GM12864 (cell line): ENCODE measurements at regions not wholly inside any gene's neighbourhood (a gene's known extent, or its start where the extent isn't known, plus 50 kb on each side); places are given as distances from the start of the nearest gene placed in this dataset.
"Not testable (repeated sequence)": the region's sequence is repeated elsewhere in the genome, so short reads cannot be mapped to it uniquely, and the experiment has no call there.

Source experiments
- DNase-seq: peaks from one replicate; pipeline ENCODE4 v3.0.0-alpha.2; 2011; ENCODE audit warnings: low read depth
- H3K4me3 ChIP-seq: 2 replicates; pipeline ENCODE4 v1.5.1; 2011; ENCODE audit warnings: mild to moderate bottlenecking, low read depth, low read length, control low read depth
- CTCF ChIP-seq: IDR thresholded peaks from 2 replicates; pipeline ENCODE4 v1.5.1; 2011; ENCODE audit warnings: low read depth, mild to moderate bottlenecking, moderate library complexity, low read length, control low read depth, inconsistent platforms; ENCODE audit errors: missing control alignments

- no peak for TF ChIP-seq CTCF
- DNase-seq: no peak
- no peak overlapping the region for H3K4me3 ChIP-seq
Observed at GRCh38 chr14:41277450-41277849, 329.2 kb upstream of the LRFN5 start.

- no peak for DNase-seq
- TF ChIP-seq CTCF: no peak
- no peak overlapping the region for H3K4me3 ChIP-seq
Observed at GRCh38 chr14:41257476-41257875, 349.2 kb upstream of the LRFN5 start.

GRCh38 chr14:41235466-41235865, 371.2 kb upstream of the LRFN5 start:
- no peak for DNase-seq
- TF ChIP-seq CTCF: no peak
- H3K4me3 ChIP-seq: no peak overlapping the region

- no peak for DNase-seq
- no peak overlapping the region for H3K4me3 ChIP-seq
- TF ChIP-seq CTCF: no peak
Observed at GRCh38 chr14:41230683-41231082, 376.0 kb upstream of the LRFN5 start.

DNA sequence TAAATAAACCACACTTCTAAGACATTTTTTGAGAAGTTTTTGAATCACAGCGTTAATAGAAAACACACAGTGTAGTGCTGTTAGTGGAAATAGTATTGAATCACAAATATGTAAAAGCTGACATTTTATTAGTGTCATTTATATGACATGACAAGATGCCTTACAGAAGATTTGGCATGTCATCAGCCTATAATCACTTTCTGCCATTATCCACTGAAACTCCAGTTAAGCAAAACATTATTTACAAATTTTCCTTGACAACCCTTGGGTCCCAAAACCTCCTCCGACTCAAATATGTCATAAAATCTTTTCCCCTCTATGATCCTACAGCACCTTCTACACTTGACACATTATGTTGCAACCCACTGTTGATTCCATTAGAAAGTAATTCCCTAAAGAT, 376.9 kb upstream of the LRFN5 start:
- DNase-seq: no peak
- no peak for TF ChIP-seq CTCF
- H3K4me3 ChIP-seq: no peak overlapping the region

- H3K4me3 ChIP-seq: no peak overlapping the region
- no peak for DNase-seq
- TF ChIP-seq CTCF: no peak
Observed at GRCh38 chr14:41225433-41225832, 381.2 kb upstream of the LRFN5 start.

DNA sequence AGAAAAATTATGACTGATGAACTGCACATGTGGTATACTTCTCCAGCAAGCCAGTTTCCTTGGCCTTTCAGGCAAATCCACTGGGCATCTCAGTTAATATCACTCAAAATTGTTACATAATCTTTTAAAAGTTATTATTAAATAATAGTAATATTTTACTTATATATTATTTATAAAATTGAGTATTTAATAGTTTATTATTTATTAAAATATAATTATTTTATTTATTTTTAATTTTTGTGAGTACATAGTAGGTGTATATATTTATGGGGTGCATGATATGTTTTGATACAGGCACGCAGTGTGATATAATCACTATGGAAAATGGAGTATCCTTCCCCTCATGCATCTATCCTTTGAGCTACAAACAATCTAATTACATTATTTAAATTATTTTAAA, 384.1 kb upstream of the LRFN5 start:
- H3K4me3 ChIP-seq: no peak overlapping the region
- DNase-seq: no peak
- no peak for TF ChIP-seq CTCF

- not testable (repeated sequence) for H3K4me3 ChIP-seq, DNase-seq
Observed at GRCh38 chr14:41214978-41215377, 391.7 kb upstream of the LRFN5 start.
